HepG2 (cell line): ENCODE measurements at regions not wholly inside any gene's neighbourhood (a gene's known extent, or its start where the extent isn't known, plus 50 kb on each side); places are given as distances from the start of the nearest gene placed in this dataset.

ENCODE experiments used
- NR3C1 ChIP-seq: sonication (generic); formaldehyde crosslinking; IDR thresholded peaks from 2 replicates; pipeline ENCODE4 v1.4.0; 2020; ENCODE audit warnings: missing genetic modification reagents
- ZNF766 ChIP-seq: sonication (generic); formaldehyde crosslinking; IDR thresholded peaks from 2 replicates; pipeline ENCODE4 v1.5.0; 2020; ENCODE audit warnings: missing genetic modification reagents, borderline replicate concordance
- TF ChIP-seq, protein P1 (sequence below): sonication (generic); formaldehyde crosslinking; IDR thresholded peaks from 2 replicates; pipeline ENCODE4 v1.4.0; 2020; ENCODE audit warnings: missing genetic modification reagents
- TF ChIP-seq, protein P2 (sequence below): sonication (generic); formaldehyde crosslinking; IDR thresholded peaks from one replicate; pipeline ENCODE4 v1.5.1; 2020; ENCODE audit warnings: mild to moderate bottlenecking, missing genetic modification reagents; ENCODE audit errors: not compliant biosample characterization
- TF ChIP-seq, protein P3 (sequence below): IDR thresholded peaks from 2 replicates; pipeline ENCODE4 v1.6.1; 2012; ENCODE audit warnings: low read length, improper control_type of control experiment

DNA sequence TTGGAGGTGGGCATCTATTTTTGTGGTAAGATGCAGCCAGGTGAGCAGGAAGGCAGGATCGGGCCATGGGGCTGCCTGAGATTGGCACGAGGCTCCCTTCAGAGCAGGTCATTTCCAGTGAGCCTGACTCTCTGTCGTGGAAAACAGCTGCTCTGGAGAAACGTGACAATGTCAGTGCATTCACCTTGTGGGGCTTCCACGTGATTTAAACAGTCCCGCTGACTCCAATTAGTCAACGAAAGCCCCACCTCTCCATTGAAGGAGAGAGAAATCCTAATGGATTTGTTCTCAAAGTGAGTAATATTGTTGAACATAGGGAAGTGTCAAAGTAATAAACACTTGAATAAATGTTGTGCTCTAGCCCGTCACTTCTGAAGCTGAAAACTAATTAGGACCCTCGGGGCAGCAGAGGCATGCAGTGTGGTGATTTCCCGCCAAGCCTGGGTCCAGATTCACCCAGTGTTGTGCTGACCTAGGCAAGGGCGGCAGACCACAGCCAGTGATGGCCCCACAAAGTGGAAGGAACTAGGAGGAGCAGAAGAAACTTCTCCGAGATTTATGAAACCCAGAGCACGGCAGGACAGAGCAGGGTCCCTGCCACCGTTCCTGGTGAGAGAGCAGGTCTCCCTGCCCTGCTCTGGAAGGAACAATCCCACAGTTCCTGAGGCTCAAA, 172.5 kb upstream of the C1orf174 start:
- TF ChIP-seq, protein P1, sequence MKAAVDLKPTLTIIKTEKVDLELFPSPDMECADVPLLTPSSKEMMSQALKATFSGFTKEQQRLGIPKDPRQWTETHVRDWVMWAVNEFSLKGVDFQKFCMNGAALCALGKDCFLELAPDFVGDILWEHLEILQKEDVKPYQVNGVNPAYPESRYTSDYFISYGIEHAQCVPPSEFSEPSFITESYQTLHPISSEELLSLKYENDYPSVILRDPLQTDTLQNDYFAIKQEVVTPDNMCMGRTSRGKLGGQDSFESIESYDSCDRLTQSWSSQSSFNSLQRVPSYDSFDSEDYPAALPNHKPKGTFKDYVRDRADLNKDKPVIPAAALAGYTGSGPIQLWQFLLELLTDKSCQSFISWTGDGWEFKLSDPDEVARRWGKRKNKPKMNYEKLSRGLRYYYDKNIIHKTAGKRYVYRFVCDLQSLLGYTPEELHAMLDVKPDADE = no peak
- TF ChIP-seq NR3C1 (CRISPR knock-in tag) (no peak), ZNF766 (CRISPR knock-in tag) (no peak)
- TF ChIP-seq, protein P2, sequence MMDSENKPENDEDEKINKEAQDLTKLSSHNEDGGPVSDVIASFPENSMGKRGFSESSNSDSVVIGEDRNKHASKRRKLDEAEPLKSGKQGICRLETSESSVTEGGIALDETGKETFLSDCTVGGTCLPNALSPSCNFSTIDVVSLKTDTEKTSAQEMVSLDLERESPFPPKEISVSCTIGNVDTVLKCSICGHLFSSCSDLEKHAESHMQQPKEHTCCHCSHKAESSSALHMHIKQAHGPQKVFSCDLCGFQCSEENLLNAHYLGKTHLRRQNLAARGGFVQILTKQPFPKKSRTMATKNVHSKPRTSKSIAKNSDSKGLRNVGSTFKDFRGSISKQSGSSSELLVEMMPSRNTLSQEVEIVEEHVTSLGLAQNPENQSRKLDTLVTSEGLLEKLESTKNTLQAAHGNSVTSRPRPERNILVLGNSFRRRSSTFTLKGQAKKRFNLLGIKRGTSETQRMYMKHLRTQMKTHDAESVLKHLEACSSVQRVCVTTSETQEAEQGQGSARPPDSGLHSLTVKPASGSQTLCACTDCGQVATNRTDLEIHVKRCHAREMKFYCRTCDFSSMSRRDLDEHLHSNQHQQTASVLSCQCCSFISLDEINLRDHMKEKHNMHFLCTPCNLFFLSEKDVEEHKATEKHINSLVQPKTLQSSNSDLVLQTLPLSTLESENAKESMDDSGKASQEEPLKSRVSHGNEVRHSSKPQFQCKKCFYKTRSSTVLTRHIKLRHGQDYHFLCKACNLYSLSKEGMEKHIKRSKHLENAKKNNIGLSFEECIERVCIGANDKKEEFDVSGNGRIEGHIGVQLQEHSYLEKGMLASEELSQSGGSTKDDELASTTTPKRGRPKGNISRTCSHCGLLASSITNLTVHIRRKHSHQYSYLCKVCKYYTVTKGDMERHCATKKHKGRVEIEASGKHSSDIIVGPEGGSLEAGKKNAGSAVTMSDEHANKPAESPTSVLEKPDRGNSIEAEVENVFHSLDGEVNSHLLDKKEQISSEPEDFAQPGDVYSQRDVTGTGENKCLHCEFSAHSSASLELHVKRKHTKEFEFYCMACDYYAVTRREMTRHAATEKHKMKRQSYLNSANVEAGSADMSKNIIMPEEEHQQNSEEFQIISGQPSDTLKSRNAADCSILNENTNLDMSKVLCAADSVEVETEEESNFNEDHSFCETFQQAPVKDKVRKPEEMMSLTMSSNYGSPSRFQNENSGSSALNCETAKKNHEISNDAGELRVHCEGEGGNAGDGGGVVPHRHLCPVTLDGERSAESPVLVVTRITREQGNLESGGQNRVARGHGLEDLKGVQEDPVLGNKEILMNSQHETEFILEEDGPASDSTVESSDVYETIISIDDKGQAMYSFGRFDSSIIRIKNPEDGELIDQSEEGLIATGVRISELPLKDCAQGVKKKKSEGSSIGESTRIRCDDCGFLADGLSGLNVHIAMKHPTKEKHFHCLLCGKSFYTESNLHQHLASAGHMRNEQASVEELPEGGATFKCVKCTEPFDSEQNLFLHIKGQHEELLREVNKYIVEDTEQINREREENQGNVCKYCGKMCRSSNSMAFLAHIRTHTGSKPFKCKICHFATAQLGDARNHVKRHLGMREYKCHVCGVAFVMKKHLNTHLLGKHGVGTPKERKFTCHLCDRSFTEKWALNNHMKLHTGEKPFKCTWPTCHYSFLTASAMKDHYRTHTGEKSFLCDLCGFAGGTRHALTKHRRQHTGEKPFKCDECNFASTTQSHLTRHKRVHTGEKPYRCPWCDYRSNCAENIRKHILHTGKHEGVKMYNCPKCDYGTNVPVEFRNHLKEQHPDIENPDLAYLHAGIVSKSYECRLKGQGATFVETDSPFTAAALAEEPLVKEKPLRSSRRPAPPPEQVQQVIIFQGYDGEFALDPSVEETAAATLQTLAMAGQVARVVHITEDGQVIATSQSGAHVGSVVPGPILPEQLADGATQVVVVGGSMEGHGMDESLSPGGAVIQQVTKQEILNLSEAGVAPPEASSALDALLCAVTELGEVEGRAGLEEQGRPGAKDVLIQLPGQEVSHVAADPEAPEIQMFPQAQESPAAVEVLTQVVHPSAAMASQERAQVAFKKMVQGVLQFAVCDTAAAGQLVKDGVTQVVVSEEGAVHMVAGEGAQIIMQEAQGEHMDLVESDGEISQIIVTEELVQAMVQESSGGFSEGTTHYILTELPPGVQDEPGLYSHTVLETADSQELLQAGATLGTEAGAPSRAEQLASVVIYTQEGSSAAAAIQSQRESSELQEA = no peak
- TF ChIP-seq, protein P3, sequence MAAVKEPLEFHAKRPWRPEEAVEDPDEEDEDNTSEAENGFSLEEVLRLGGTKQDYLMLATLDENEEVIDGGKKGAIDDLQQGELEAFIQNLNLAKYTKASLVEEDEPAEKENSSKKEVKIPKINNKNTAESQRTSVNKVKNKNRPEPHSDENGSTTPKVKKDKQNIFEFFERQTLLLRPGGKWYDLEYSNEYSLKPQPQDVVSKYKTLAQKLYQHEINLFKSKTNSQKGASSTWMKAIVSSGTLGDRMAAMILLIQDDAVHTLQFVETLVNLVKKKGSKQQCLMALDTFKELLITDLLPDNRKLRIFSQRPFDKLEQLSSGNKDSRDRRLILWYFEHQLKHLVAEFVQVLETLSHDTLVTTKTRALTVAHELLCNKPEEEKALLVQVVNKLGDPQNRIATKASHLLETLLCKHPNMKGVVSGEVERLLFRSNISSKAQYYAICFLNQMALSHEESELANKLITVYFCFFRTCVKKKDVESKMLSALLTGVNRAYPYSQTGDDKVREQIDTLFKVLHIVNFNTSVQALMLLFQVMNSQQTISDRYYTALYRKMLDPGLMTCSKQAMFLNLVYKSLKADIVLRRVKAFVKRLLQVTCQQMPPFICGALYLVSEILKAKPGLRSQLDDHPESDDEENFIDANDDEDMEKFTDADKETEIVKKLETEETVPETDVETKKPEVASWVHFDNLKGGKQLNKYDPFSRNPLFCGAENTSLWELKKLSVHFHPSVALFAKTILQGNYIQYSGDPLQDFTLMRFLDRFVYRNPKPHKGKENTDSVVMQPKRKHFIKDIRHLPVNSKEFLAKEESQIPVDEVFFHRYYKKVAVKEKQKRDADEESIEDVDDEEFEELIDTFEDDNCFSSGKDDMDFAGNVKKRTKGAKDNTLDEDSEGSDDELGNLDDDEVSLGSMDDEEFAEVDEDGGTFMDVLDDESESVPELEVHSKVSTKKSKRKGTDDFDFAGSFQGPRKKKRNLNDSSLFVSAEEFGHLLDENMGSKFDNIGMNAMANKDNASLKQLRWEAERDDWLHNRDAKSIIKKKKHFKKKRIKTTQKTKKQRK = no peak
